K562 (cell line): ENCODE measurements at regions not wholly inside any gene's neighbourhood (a gene's known extent, or its start where the extent isn't known, plus 50 kb on each side); places are given as distances from the start of the nearest gene placed in this dataset.

Experiments
- C11orf30 ChIP-seq: fragments of 450-650 bp; IDR thresholded peaks from 2 replicates; pipeline ENCODE4 v1.6.1; 2016; ENCODE audit warnings: low read depth, mild to moderate bottlenecking
- CHAMP1 ChIP-seq: fragments of 450-650 bp; IDR thresholded peaks from 2 replicates; pipeline ENCODE4 v1.6.1; 2016; ENCODE audit warnings: mild to moderate bottlenecking
- CTBP1 ChIP-seq: fragments of 450-650 bp; IDR thresholded peaks from 2 replicates; pipeline ENCODE4 v1.6.1; 2016; ENCODE audit warnings: borderline replicate concordance
- DMBX1 ChIP-seq: fragments of 250-450 bp; sonication (Bioruptor Pico); IDR thresholded peaks from 2 replicates; pipeline ENCODE4 v1.8.0; 2022; ENCODE audit warnings: inconsistent platforms, mild to moderate bottlenecking, moderate library complexity, borderline replicate concordance
- ESRRA ChIP-seq: fragments of 450-650 bp; IDR thresholded peaks from 2 replicates; pipeline ENCODE4 v1.6.1; 2014; ENCODE audit warnings: low read depth, mild to moderate bottlenecking, moderate library complexity, borderline replicate concordance
- HDAC3 ChIP-seq: fragments of 450-650 bp; IDR thresholded peaks from 2 replicates; pipeline ENCODE4 v1.6.1; 2018; ENCODE audit warnings: borderline replicate concordance, mild to moderate bottlenecking, moderate library complexity; ENCODE audit not compliant: partially characterized antibody
- HNRNPH1 ChIP-seq: fragments of 200-400 bp; formaldehyde crosslinking; optimal IDR thresholded peaks from 2 replicates; pipeline ENCODE3; 2017; ENCODE audit warnings: low read depth, mild to moderate bottlenecking, low read length, moderate library complexity
- KLF13 ChIP-seq: fragments of 450-650 bp; IDR thresholded peaks from 2 replicates; pipeline ENCODE4 v1.6.1; 2016; ENCODE audit warnings: missing genetic modification characterization, low read depth, mild to moderate bottlenecking, missing compliant biosample characterization, moderate library complexity, borderline replicate concordance
- PHB2 ChIP-seq: fragments of 450-650 bp; IDR thresholded peaks from 2 replicates; pipeline ENCODE4 v1.6.1; 2017; ENCODE audit warnings: low read depth
- SREBF1 ChIP-seq: fragments of 150-350 bp; IDR thresholded peaks from 2 replicates; pipeline ENCODE4 v1.6.1; 2014; ENCODE audit warnings: antibody characterized with exemption, low read depth, low read length, borderline replicate concordance
- TAF9B ChIP-seq: fragments of 450-650 bp; IDR thresholded peaks from 2 replicates; pipeline ENCODE4 v1.6.1; 2018; ENCODE audit warnings: mild to moderate bottlenecking; ENCODE audit not compliant: partially characterized antibody
- TBP ChIP-seq: optimal IDR thresholded peaks from 2 replicates; pipeline ENCODE3; 2011; ENCODE audit warnings: low read depth, low read length, improper control_type of control experiment
- THAP12 ChIP-seq: fragments of 250-450 bp; sonication (Bioruptor Pico); IDR thresholded peaks from 2 replicates; pipeline ENCODE4 v1.9.0; 2021; ENCODE audit warnings: mild to moderate bottlenecking, inconsistent platforms
- ZBTB5 ChIP-seq: fragments of 450-650 bp; IDR thresholded peaks from 2 replicates; pipeline ENCODE4 v1.6.1; 2017; ENCODE audit warnings: antibody characterized with exemption
- ZFP30 ChIP-seq: fragments of 250-450 bp; sonication (Bioruptor Pico); IDR thresholded peaks from 2 replicates; pipeline ENCODE4 v1.8.0; 2022; ENCODE audit warnings: moderate library complexity, mild to moderate bottlenecking, inconsistent platforms, borderline replicate concordance
- ZNF274 ChIP-seq: IDR thresholded peaks from 2 replicates; pipeline ENCODE4 v1.6.1; 2011; ENCODE audit warnings: low read depth, mild to moderate bottlenecking, low read length, moderate library complexity, borderline replicate concordance
- ZNF280B ChIP-seq: fragments of 250-450 bp; sonication (Bioruptor Pico); IDR thresholded peaks from 2 replicates; pipeline ENCODE4 v1.5.1; 2021; ENCODE audit warnings: mild to moderate bottlenecking
- ZNF77 ChIP-seq: fragments of 250-450 bp; sonication (Bioruptor Pico); IDR thresholded peaks from 2 replicates; pipeline ENCODE4 v1.5.0; 2020
- ZNF785 ChIP-seq: fragments of 250-450 bp; sonication (Bioruptor Pico); IDR thresholded peaks from 2 replicates; pipeline ENCODE4 v1.4.0; 2020; ENCODE audit warnings: mild to moderate bottlenecking
- ZSCAN32 ChIP-seq: fragments of 450-650 bp; formaldehyde crosslinking; IDR thresholded peaks from 2 replicates; pipeline ENCODE4 v1.4.0; 2020; ENCODE audit warnings: mild to moderate bottlenecking, moderate library complexity

GRCh38 chr20:48139262-48140041 lies 354.2 kb upstream of the SULF2 start (continued):
- TF ChIP-seq HNRNPH1 = no peak
- TF ChIP-seq ZSCAN32 (CRISPR knock-in tag) = peak; percentile 94
- peak; percentile 33; the same call in 1 of the 2 replicates for TF ChIP-seq ZFP30 (CRISPR knock-in tag)
- TF ChIP-seq SREBF1 = no peak
- TF ChIP-seq ZNF274 = no peak
- no peak for TF ChIP-seq CHAMP1
- no peak for TF ChIP-seq TAF9B
- TF ChIP-seq THAP12 = no peak
- TF ChIP-seq ZNF77 (CRISPR knock-in tag) = no peak
- no peak for TF ChIP-seq PHB2
- no peak for TF ChIP-seq ZBTB5
- TF ChIP-seq ZNF280B (CRISPR knock-in tag) = peak; percentile 93
- TF ChIP-seq DMBX1 (CRISPR knock-in tag) = no peak
- peak; percentile 80 for TF ChIP-seq CTBP1
- peak; percentile 74; the same call in 1 of the 2 replicates for TF ChIP-seq KLF13 (tag)
- TF ChIP-seq HDAC3 = no peak
- no peak for TF ChIP-seq TBP
- peak; percentile 98 for TF ChIP-seq ESRRA
- peak; percentile 93 for TF ChIP-seq ZNF785 (CRISPR knock-in tag)
- no peak for TF ChIP-seq C11orf30
